IPS-20b (cell line): ENCODE measurements at regions not wholly inside any gene's neighbourhood (a gene's known extent, or its start where the extent isn't known, plus 50 kb on each side); places are given as distances from the start of the nearest gene placed in this dataset.

Experiments used
- H3K27ac ChIP-seq: one replicate; pipeline ENCODE4 v1.5.1; 2013; ENCODE audit warnings: low read length
- H3K27me3 ChIP-seq: 2 replicates; pipeline ENCODE4 v1.6.1; 2013; ENCODE audit warnings: mild to moderate bottlenecking, low read length, inconsistent platforms; ENCODE audit not compliant: insufficient read depth
- H3K36me3 ChIP-seq: 2 replicates; pipeline ENCODE4 v1.6.1; 2013; ENCODE audit warnings: low read depth, mild to moderate bottlenecking, inconsistent platforms, low read length, moderate library complexity; ENCODE audit not compliant: insufficient read depth
- H3K4me1 ChIP-seq: 2 replicates; pipeline ENCODE4 v1.6.1; 2013; ENCODE audit warnings: mild to moderate bottlenecking, control low read depth, inconsistent platforms, low read length, moderate library complexity; ENCODE audit not compliant: insufficient read depth
- H3K4me3 ChIP-seq: 2 replicates; pipeline ENCODE4 v1.5.1; 2013; ENCODE audit warnings: mild to moderate bottlenecking, low read length, inconsistent platforms
- H3K9ac ChIP-seq: 2 replicates; pipeline ENCODE4 v1.6.1; 2013; ENCODE audit warnings: low read depth, mild to moderate bottlenecking, inconsistent platforms, low read length, moderate library complexity
- H3K9me3 ChIP-seq: 2 replicates; pipeline ENCODE4 v1.6.1; 2013; ENCODE audit warnings: mild to moderate bottlenecking, low read depth, low read length, inconsistent platforms; ENCODE audit not compliant: insufficient read depth

- Histone ChIP-seq H3K9me3 (no peaks in the 10 kb centered on the region), H3K27me3 (no peaks in the 10 kb centered on the region), H3K36me3 (no peaks in the 10 kb centered on the region), H3K27ac (no peak overlapping the region), H3K4me1 (0 out of 2 replicates have a peak, but pooled peaks cover 3% of the 10 kb centered on the region), H3K4me3 (no peak overlapping the region), H3K9ac (no peak overlapping the region)
These were observed 102.3 kb upstream of the MAP2 start for GRCh38 chr2:209321581-209321980.

GRCh38 chr2:209322041-209322440 lies 101.8 kb upstream of the MAP2 start:
- no peaks in the 10 kb centered on the region for H3K27me3 ChIP-seq
- H3K4me1 ChIP-seq = 0 out of 2 replicates have a peak, but pooled peaks cover 3% of the 10 kb centered on the region
- H3K9me3 ChIP-seq = no peaks in the 10 kb centered on the region
- H3K27ac ChIP-seq = no peak overlapping the region
- H3K36me3 ChIP-seq = no peaks in the 10 kb centered on the region
- no peak overlapping the region for H3K4me3 ChIP-seq
- no peak overlapping the region for H3K9ac ChIP-seq

GRCh38 chr2:209322905-209323512 lies 100.8 kb upstream of the MAP2 start:
- Histone ChIP-seq H3K9ac (no peak overlapping the region), H3K36me3 (no peaks in the 10 kb centered on the region), H3K4me3 (no peak overlapping the region), H3K4me1 (0 out of 2 replicates have a peak, but pooled peaks cover 3% of the 10 kb centered on the region), H3K27ac (no peak overlapping the region), H3K9me3 (no peaks in the 10 kb centered on the region), H3K27me3 (no peaks in the 10 kb centered on the region)

- Histone ChIP-seq H3K4me3 (no peak overlapping the region), H3K9me3 (no peaks in the 10 kb centered on the region), H3K27me3 (no peaks in the 10 kb centered on the region), H3K27ac (no peak overlapping the region), H3K4me1 (0 out of 2 replicates have a peak, but pooled peaks cover 3% of the 10 kb centered on the region), H3K9ac (no peak overlapping the region), H3K36me3 (no peaks in the 10 kb centered on the region)
These were observed 100.1 kb upstream of the MAP2 start for GRCh38 chr2:209323738-209324137.

GRCh38 chr2:209324281-209324680 lies 99.6 kb upstream of the MAP2 start:
- no peak overlapping the region for H3K9ac ChIP-seq
- H3K36me3 ChIP-seq = no peaks in the 10 kb centered on the region
- no peak overlapping the region for H3K4me3 ChIP-seq
- 0 out of 2 replicates have a peak, but pooled peaks cover 3% of the 10 kb centered on the region for H3K4me1 ChIP-seq
- H3K9me3 ChIP-seq = no peaks in the 10 kb centered on the region
- H3K27ac ChIP-seq = no peak overlapping the region
- H3K27me3 ChIP-seq = no peaks in the 10 kb centered on the region

GRCh38 chr2:209331291-209331844 lies 92.5 kb upstream of the MAP2 start:
- Histone ChIP-seq H3K27me3 (no peaks in the 10 kb centered on the region), H3K9me3 (no peaks in the 10 kb centered on the region), H3K36me3 (no peaks in the 10 kb centered on the region), H3K4me1 (peaks cover 5% of the 10 kb centered on the region; the same call in 1 of the 2 replicates), H3K27ac (no peak overlapping the region), H3K4me3 (no peak overlapping the region), H3K9ac (no peak overlapping the region)

GRCh38 chr2:209334188-209335017 lies 89.4 kb upstream of the MAP2 start:
- no peak overlapping the region for H3K9ac ChIP-seq
- no peak overlapping the region for H3K27ac ChIP-seq
- H3K4me3 ChIP-seq = no peak overlapping the region
- no peaks in the 10 kb centered on the region for H3K36me3 ChIP-seq
- H3K27me3 ChIP-seq = no peaks in the 10 kb centered on the region
- no peaks in the 10 kb centered on the region for H3K9me3 ChIP-seq
- peaks cover 5% of the 10 kb centered on the region; the same call in 1 of the 2 replicates for H3K4me1 ChIP-seq

- Histone ChIP-seq H3K27me3 (no peaks in the 10 kb centered on the region), H3K36me3 (no peaks in the 10 kb centered on the region), H3K9me3 (no peaks in the 10 kb centered on the region), H3K9ac (no peak overlapping the region), H3K4me3 (no peak overlapping the region), H3K4me1 (no peaks in the 10 kb centered on the region), H3K27ac (no peak overlapping the region)
These were observed 83.3 kb upstream of the MAP2 start for GRCh38 chr2:209340522-209340921.

GRCh38 chr2:209344349-209344748 lies 79.5 kb upstream of the MAP2 start:
- peaks cover 12% of the 10 kb centered on the region; the same call in 1 of the 2 replicates for H3K4me1 ChIP-seq
- H3K9ac ChIP-seq = no peak overlapping the region
- no peaks in the 10 kb centered on the region for H3K36me3 ChIP-seq
- H3K27ac ChIP-seq = no peak overlapping the region
- no peaks in the 10 kb centered on the region for H3K27me3 ChIP-seq
- H3K9me3 ChIP-seq = no peaks in the 10 kb centered on the region
- H3K4me3 ChIP-seq = no peak overlapping the region

GRCh38 chr2:209348433-209348832 lies 75.4 kb upstream of the MAP2 start:
- H3K36me3 ChIP-seq = no peaks in the 10 kb centered on the region
- H3K9ac ChIP-seq = no peak overlapping the region
- H3K9me3 ChIP-seq = no peaks in the 10 kb centered on the region
- no peak overlapping the region for H3K27ac ChIP-seq
- no peaks in the 10 kb centered on the region for H3K27me3 ChIP-seq
- H3K4me3 ChIP-seq = no peak overlapping the region
- peaks cover 12% of the 10 kb centered on the region; the same call in 1 of the 2 replicates for H3K4me1 ChIP-seq

GRCh38 chr2:209351636-209352035 lies 72.2 kb upstream of the MAP2 start:
- Histone ChIP-seq H3K27me3 (no peaks in the 10 kb centered on the region), H3K4me3 (no peak overlapping the region), H3K9ac (no peak overlapping the region), H3K27ac (no peak overlapping the region), H3K4me1 (peaks cover 12% of the 10 kb centered on the region; the same call in 1 of the 2 replicates), H3K9me3 (no peaks in the 10 kb centered on the region), H3K36me3 (no peaks in the 10 kb centered on the region)
